BJ (cell line): ENCODE measurements at regions not wholly inside any gene's neighbourhood (a gene's known extent, or its start where the extent isn't known, plus 50 kb on each side); places are given as distances from the start of the nearest gene placed in this dataset.

Source experiments
- CTCF ChIA-PET: fragments of 350-600 bp; formaldehyde crosslinking; extraction: SDS; loops from one replicate; lab custom pipeline; 2021; ENCODE audit warnings: antibody characterized with exemption, inconsistent platforms; lab: Yijun Ruan, JAX
- POLR2A ChIA-PET: fragments of 300-600 bp; sonication (Branson Sonifier 250); formaldehyde crosslinking; extraction: SDS; loops from one replicate; lab custom pipeline; 2021; ENCODE audit warnings: antibody characterized with exemption; lab: Charles Lee
- DNase-seq: peaks from one replicate; pipeline ENCODE4 v3.0.0-alpha.2; 2011; ENCODE audit warnings: low read depth
- H3K27me3 ChIP-seq: 2 replicates; pipeline ENCODE4 v1.6.0; 2011; ENCODE audit warnings: low read length; ENCODE audit not compliant: control insufficient read depth, insufficient read depth
- H3K36me3 ChIP-seq: 2 replicates; pipeline ENCODE4 v1.5.1; 2011; ENCODE audit warnings: low read length; ENCODE audit not compliant: control insufficient read depth, insufficient read depth
- H3K4me3 ChIP-seq: 2 replicates; pipeline ENCODE4 v1.5.1; 2011; ENCODE audit warnings: low read depth, mild to moderate bottlenecking, control low read depth, low read length
- TF ChIP-seq, protein P1 (sequence below): IDR thresholded peaks from 2 replicates; pipeline ENCODE4 v1.5.1; 2011; ENCODE audit warnings: low read depth, mild to moderate bottlenecking, control low read depth, inconsistent platforms, low read length, moderate library complexity; ENCODE audit not compliant: insufficient read depth

DNA sequence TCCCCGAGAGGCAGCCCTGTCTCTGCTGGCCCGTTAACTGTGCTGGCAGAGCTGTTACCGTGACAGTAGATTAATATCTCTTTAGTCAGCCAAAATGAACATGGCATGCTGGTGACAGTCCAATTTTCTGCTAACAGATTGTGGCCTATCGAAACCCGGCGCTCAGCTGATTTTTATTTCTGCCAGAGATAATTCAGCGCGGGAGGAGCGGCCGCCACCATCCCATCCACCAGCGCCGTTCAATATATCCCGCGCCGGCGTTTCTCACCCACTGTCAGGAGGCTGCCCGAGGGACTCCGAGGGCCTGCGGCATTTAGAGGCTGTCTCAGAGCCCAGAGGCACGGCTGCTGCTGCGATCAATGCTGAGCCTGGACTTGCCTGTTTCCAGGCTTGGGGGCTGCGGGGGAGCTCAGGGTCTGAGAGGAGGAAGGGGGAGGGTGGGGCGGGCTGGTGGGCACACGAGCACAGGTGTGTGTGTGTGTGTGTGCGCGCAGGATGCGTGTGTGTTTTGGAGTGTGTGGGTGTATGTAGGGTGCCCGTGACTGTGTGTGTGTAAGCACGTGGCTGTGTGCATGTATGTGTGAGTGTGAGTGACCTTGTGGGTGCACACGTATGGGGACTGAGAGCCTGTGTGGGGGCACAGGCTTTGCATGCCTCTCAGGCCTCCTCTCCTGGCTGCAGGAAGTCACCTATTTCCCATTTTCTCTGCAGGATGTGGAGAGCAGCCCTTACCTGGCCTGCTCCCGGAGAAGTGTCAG is 109.7 kb upstream of the ACTRT2 start:
- H3K4me3 ChIP-seq, result no peak overlapping the region
- H3K36me3 ChIP-seq, result no peaks in the 10 kb centered on the region
- CTCF ChIA-PET, result no interaction called here
- POLR2A ChIA-PET, result no interaction called here
- TF ChIP-seq, protein P1, sequence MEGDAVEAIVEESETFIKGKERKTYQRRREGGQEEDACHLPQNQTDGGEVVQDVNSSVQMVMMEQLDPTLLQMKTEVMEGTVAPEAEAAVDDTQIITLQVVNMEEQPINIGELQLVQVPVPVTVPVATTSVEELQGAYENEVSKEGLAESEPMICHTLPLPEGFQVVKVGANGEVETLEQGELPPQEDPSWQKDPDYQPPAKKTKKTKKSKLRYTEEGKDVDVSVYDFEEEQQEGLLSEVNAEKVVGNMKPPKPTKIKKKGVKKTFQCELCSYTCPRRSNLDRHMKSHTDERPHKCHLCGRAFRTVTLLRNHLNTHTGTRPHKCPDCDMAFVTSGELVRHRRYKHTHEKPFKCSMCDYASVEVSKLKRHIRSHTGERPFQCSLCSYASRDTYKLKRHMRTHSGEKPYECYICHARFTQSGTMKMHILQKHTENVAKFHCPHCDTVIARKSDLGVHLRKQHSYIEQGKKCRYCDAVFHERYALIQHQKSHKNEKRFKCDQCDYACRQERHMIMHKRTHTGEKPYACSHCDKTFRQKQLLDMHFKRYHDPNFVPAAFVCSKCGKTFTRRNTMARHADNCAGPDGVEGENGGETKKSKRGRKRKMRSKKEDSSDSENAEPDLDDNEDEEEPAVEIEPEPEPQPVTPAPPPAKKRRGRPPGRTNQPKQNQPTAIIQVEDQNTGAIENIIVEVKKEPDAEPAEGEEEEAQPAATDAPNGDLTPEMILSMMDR, result no peak
- no peaks in the 10 kb centered on the region for H3K27me3 ChIP-seq
- no peak for DNase-seq

DNA sequence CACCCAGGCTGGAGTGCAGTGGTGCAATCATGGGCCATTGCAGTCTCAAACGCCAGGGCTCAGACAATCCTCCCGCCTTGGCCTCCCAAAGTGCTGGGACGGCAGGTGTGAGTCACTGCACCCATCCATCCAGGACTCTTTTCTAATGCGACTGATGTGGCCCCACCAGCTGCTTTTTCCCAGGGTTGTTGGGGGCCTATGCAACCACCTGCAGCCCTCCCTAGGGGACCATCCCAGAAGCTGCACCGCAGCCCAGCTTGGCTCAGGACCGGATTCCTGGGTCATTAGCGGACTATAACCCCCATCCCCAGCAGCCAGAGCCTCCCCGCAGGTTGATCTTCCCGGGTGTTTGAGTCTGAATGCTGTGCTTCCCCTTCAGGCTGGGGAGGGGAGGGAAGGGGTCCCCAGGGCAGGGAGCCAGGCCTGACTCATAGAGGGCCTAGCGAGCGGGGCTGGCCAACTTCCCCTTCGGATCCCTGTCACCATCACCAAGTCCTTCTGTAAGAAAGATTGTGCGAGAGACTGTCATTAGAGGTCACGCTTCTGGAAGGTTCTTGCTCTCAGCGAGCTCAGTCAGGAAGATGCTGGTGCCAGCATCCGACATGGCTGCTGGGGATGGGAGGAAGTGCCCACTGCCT is 108.7 kb upstream of the ACTRT2 start:
- no peak for DNase-seq
- H3K27me3 ChIP-seq, result no peaks in the 10 kb centered on the region
- H3K4me3 ChIP-seq, result no peak overlapping the region
- CTCF ChIA-PET, result no interaction called here
- TF ChIP-seq, protein P1, result no peak
- POLR2A ChIA-PET, result no interaction called here
- no peaks in the 10 kb centered on the region for H3K36me3 ChIP-seq

DNA sequence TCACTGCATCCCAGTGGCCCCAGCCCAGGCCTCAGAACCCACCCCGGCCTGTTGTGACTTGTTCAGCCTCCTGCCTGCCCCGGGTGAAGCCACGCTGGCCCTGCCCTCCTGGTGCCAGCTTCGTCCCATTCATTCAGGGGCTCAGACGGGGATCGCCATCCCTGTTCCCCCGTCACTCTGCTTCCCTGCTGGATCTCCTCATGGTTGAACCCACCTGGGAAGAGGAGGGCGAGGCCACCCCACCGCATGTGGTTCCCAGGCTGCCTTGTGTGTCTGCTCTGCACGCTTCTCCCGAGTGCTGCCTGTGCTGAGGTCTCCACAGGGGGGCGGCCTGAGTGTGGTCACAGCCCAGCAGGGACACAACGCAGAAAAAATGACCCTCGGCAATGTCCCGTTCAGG is 108.2 kb upstream of the ACTRT2 start:
- Histone ChIP-seq H3K36me3 (no peaks in the 10 kb centered on the region), H3K27me3 (no peaks in the 10 kb centered on the region), H3K4me3 (no peak overlapping the region)
- TF ChIP-seq, protein P1, result no peak
- no peak for DNase-seq
- ChIA-PET POLR2A (no interaction called here), CTCF (no interaction called here)

- ChIA-PET CTCF (no interaction called here), POLR2A (no interaction called here)
- Histone ChIP-seq H3K4me3 (no peak overlapping the region), H3K36me3 (no peaks in the 10 kb centered on the region), H3K27me3 (no peaks in the 10 kb centered on the region)
- TF ChIP-seq, protein P1, result no peak
- no peak for DNase-seq
Measured at GRCh38 chr1:2914702-2915101, 106.6 kb upstream of the ACTRT2 start.

GRCh38 chr1:2916153-2916552 is 105.1 kb upstream of the ACTRT2 start:
- H3K36me3 ChIP-seq, result no peaks in the 10 kb centered on the region
- TF ChIP-seq, protein P1, result no peak
- H3K27me3 ChIP-seq, result no peaks in the 10 kb centered on the region
- H3K4me3 ChIP-seq, result no peak overlapping the region
- no peak for DNase-seq
- POLR2A ChIA-PET, result no interaction called here
- CTCF ChIA-PET, result no interaction called here
